Dendritic cell treated with granulocyte-macrophage colony-stimulating factor and Interleukin-4, amounts not matched to agents 40 ng/mL and 50 ng/mL, for 4 days (primary cell): ENCODE measurements at regions not wholly inside any gene's neighbourhood (a gene's known extent, or its start where the extent isn't known, plus 50 kb on each side); places are given as distances from the start of the nearest gene placed in this dataset.
"Not testable (repeated sequence)": the region's sequence is repeated elsewhere in the genome, so short reads cannot be mapped to it uniquely, and the experiment has no call there.

ENCODE experiments used
- H3K27ac Mint-ChIP-seq: one replicate; pipeline ENCODE4 v1.8.0; 2022; ENCODE audit warnings: mild to moderate bottlenecking, mixed read lengths
- H3K27me3 Mint-ChIP-seq: one replicate; pipeline ENCODE4 v1.8.0; 2022; ENCODE audit warnings: mild to moderate bottlenecking, mixed read lengths
- H3K36me3 Mint-ChIP-seq: one replicate; pipeline ENCODE4 v1.8.0; 2022; ENCODE audit warnings: low read depth, mixed read lengths
- H3K4me1 Mint-ChIP-seq: one replicate; pipeline ENCODE4 v1.8.0; 2022; ENCODE audit warnings: low read depth, mixed read lengths
- H3K4me3 Mint-ChIP-seq: one replicate; pipeline ENCODE4 v1.8.0; 2022; ENCODE audit warnings: mild to moderate bottlenecking, moderate library complexity, mixed read lengths
- H3K9me3 Mint-ChIP-seq: one replicate; pipeline ENCODE4 v1.8.0; 2022; ENCODE audit warnings: mixed read lengths
- intact Hi-C: fragments of 100-400 bp; cut with micrococcal nuclease; formaldehyde crosslinking; loops from one replicate; pipeline ENCODE4 v1.15.0; 2022

- peaks cover 15% of the 10 kb centered on the region for H3K4me1 Mint-ChIP-seq
- no peaks in the 10 kb centered on the region for H3K36me3 Mint-ChIP-seq
- no peak overlapping the region for H3K4me3 Mint-ChIP-seq
- intact Hi-C loops: no loop called here
- H3K27me3 Mint-ChIP-seq: peaks cover 19% of the 10 kb centered on the region
- H3K9me3 Mint-ChIP-seq: peaks cover 24% of the 10 kb centered on the region
- H3K27ac Mint-ChIP-seq: no peak overlapping the region
These were observed 182.7 kb upstream of the C14orf180 start for GRCh38 chr14:104396682-104397470.

- no peak overlapping the region for H3K27ac Mint-ChIP-seq
- H3K36me3 Mint-ChIP-seq: no peaks in the 10 kb centered on the region
These were observed 181.6 kb upstream of the C14orf180 start for GRCh38 chr14:104397956-104398355.

GRCh38 chr14:104398656-104399055, 180.9 kb upstream of the C14orf180 start:
- Mint-ChIP-seq H3K27ac (no peak overlapping the region), H3K36me3 (no peaks in the 10 kb centered on the region), H3K27me3 (peaks cover 15% of the 10 kb centered on the region), H3K4me3 (no peak overlapping the region), H3K9me3 (peaks cover 24% of the 10 kb centered on the region), H3K4me1 (peaks cover 11% of the 10 kb centered on the region)
- intact Hi-C loops: no loop called here

More at GRCh38 chr14:104397956-104398355, 181.6 kb upstream of the C14orf180 start:
- Mint-ChIP-seq H3K9me3 (peaks cover 24% of the 10 kb centered on the region), H3K4me3 (no peak overlapping the region), H3K4me1 (peaks cover 15% of the 10 kb centered on the region), H3K27me3 (peaks cover 19% of the 10 kb centered on the region)
- intact Hi-C loops: no loop called here

GRCh38 chr14:104399432-104400155, 180.0 kb upstream of the C14orf180 start:
- intact Hi-C loops: no loop called here
- Mint-ChIP-seq H3K27me3 (peaks cover 8% of the 10 kb centered on the region), H3K36me3 (no peaks in the 10 kb centered on the region), H3K4me1 (peaks cover 2% of the 10 kb centered on the region), H3K27ac (no peak overlapping the region), H3K4me3 (no peak overlapping the region), H3K9me3 (peaks cover 24% of the 10 kb centered on the region)

GRCh38 chr14:104400355-104400754, 179.2 kb upstream of the C14orf180 start:
- H3K27me3 Mint-ChIP-seq: peaks cover 6% of the 10 kb centered on the region
- peaks cover 24% of the 10 kb centered on the region for H3K9me3 Mint-ChIP-seq
- no peaks in the 10 kb centered on the region for H3K4me1 Mint-ChIP-seq
- no peaks in the 10 kb centered on the region for H3K36me3 Mint-ChIP-seq
- H3K27ac Mint-ChIP-seq: no peak overlapping the region
- H3K4me3 Mint-ChIP-seq: no peak overlapping the region
- intact Hi-C loops: no loop called here

GRCh38 chr14:104401785-104402184, 177.8 kb upstream of the C14orf180 start:
- intact Hi-C loops: no loop called here
- H3K27ac Mint-ChIP-seq: no peak overlapping the region
- no peak overlapping the region for H3K4me3 Mint-ChIP-seq
- H3K27me3 Mint-ChIP-seq: peaks cover 1% of the 10 kb centered on the region
- H3K36me3 Mint-ChIP-seq: no peaks in the 10 kb centered on the region
- peaks cover 24% of the 10 kb centered on the region for H3K9me3 Mint-ChIP-seq
- H3K4me1 Mint-ChIP-seq: no peaks in the 10 kb centered on the region

- peaks cover 21% of the 10 kb centered on the region for H3K9me3 Mint-ChIP-seq
- intact Hi-C loops, H3K27me3 Mint-ChIP-seq, H3K4me3 Mint-ChIP-seq, H3K27ac Mint-ChIP-seq, H3K36me3 Mint-ChIP-seq, H3K4me1 Mint-ChIP-seq: not testable (repeated sequence)
These were observed 177.3 kb upstream of the C14orf180 start for GRCh38 chr14:104402303-104402702.

- no peaks in the 10 kb centered on the region for H3K4me1 Mint-ChIP-seq
- H3K9me3 Mint-ChIP-seq: peaks cover 17% of the 10 kb centered on the region
- H3K4me3 Mint-ChIP-seq: no peak overlapping the region
- no peaks in the 10 kb centered on the region for H3K36me3 Mint-ChIP-seq
- no peak overlapping the region for H3K27ac Mint-ChIP-seq
- intact Hi-C loops: no loop called here
- H3K27me3 Mint-ChIP-seq: peaks cover 1% of the 10 kb centered on the region
These were observed 175.9 kb upstream of the C14orf180 start for GRCh38 chr14:104403421-104404220.

- Mint-ChIP-seq H3K36me3 (no peaks in the 10 kb centered on the region), H3K4me3 (no peak overlapping the region), H3K9me3 (peaks cover 16% of the 10 kb centered on the region), H3K27ac (no peak overlapping the region), H3K4me1 (no peaks in the 10 kb centered on the region), H3K27me3 (peaks cover 1% of the 10 kb centered on the region)
- intact Hi-C loops: no loop called here
These were observed 174.6 kb upstream of the C14orf180 start for GRCh38 chr14:104404922-104405321.

- no peak overlapping the region for H3K27ac Mint-ChIP-seq
- no peak overlapping the region for H3K4me3 Mint-ChIP-seq
- intact Hi-C loops: no loop called here
- H3K36me3 Mint-ChIP-seq: no peaks in the 10 kb centered on the region
- H3K9me3 Mint-ChIP-seq: peaks cover 16% of the 10 kb centered on the region
- H3K4me1 Mint-ChIP-seq: no peaks in the 10 kb centered on the region
- peaks cover 1% of the 10 kb centered on the region for H3K27me3 Mint-ChIP-seq
These were observed 174.0 kb upstream of the C14orf180 start for GRCh38 chr14:104405360-104406226.

GRCh38 chr14:104406831-104407230, 172.7 kb upstream of the C14orf180 start:
- Mint-ChIP-seq H3K27ac (no peak overlapping the region), H3K9me3 (peaks cover 16% of the 10 kb centered on the region), H3K4me3 (no peak overlapping the region), H3K36me3 (no peaks in the 10 kb centered on the region), H3K27me3 (peaks cover 1% of the 10 kb centered on the region), H3K4me1 (no peaks in the 10 kb centered on the region)
- intact Hi-C loops: no loop called here

GRCh38 chr14:104416383-104416782, 163.2 kb upstream of the C14orf180 start:
- Mint-ChIP-seq H3K27ac (no peak overlapping the region), H3K9me3 (no peaks in the 10 kb centered on the region), H3K4me1 (no peaks in the 10 kb centered on the region), H3K4me3 (no peak overlapping the region), H3K27me3 (peaks cover 1% of the 10 kb centered on the region), H3K36me3 (no peaks in the 10 kb centered on the region)
- intact Hi-C loops: no loop called here

- H3K4me3 Mint-ChIP-seq: no peak overlapping the region
- no peaks in the 10 kb centered on the region for H3K36me3 Mint-ChIP-seq
- no peaks in the 10 kb centered on the region for H3K4me1 Mint-ChIP-seq
- intact Hi-C loops: no loop called here
- no peaks in the 10 kb centered on the region for H3K9me3 Mint-ChIP-seq
- H3K27ac Mint-ChIP-seq: no peak overlapping the region
- no peaks in the 10 kb centered on the region for H3K27me3 Mint-ChIP-seq
These were observed 159.6 kb upstream of the C14orf180 start for GRCh38 chr14:104419865-104420505.
